Astrocyte (in vitro differentiated cells and primary cell): ENCODE measurements at regions not wholly inside any gene's neighbourhood (a gene's known extent, or its start where the extent isn't known, plus 50 kb on each side); places are given as distances from the start of the nearest gene placed in this dataset.

Experiments used
- CTCF ChIP-seq: IDR thresholded peaks from 2 replicates; pipeline ENCODE4 v1.5.1; 2011; ENCODE audit warnings: low read depth, mild to moderate bottlenecking, inconsistent platforms, low read length, moderate library complexity; ENCODE audit not compliant: insufficient read depth
- EZH2 ChIP-seq: IDR thresholded peaks from 2 replicates; pipeline ENCODE4 v1.6.1; 2012; ENCODE audit warnings: mild to moderate bottlenecking, low read length, inconsistent platforms; ENCODE audit not compliant: insufficient read depth

GRCh38 chr2:225112362-225113126 is 70.3 kb upstream of the DOCK10 start:
- no peak for TF ChIP-seq CTCF
- no peak for TF ChIP-seq EZH2
